HepG2 (cell line): ENCODE measurements at regions not wholly inside any gene's neighbourhood (a gene's known extent, or its start where the extent isn't known, plus 50 kb on each side); places are given as distances from the start of the nearest gene placed in this dataset.
"Not testable (repeated sequence)": the region's sequence is repeated elsewhere in the genome, so short reads cannot be mapped to it uniquely, and the experiment has no call there.

Experiments
- ATAC-seq: fragments of 200-7000 bp; cut with Tn5 transposase; 3 replicates; pipeline ENCODE4 v1.9.1; 2020; ENCODE audit warnings: mild to moderate bottlenecking, moderate library complexity
- BruUV-seq: library from RNA; stranded (reverse); fragments of 400-500 nt; replicated peaks from 2 replicates; lab custom pipeline; 2021; lab: Mats Ljungman, UMichigan
- CTCF ChIA-PET: fragments of 300-600 bp; formaldehyde crosslinking; extraction: SDS; loops from one replicate; lab custom pipeline; 2021; ENCODE audit warnings: low total read pairs, inconsistent platforms, low intra/inter-chr PET ratio; lab: Yijun Ruan, JAX
- POLR2A ChIA-PET: fragments of 350-600 bp; sonication (Branson Sonifier 250); formaldehyde crosslinking; loops from one replicate; lab custom pipeline; 2020; ENCODE audit warnings: antibody characterized with exemption, inconsistent platforms; lab: Yijun Ruan, JAX
- DNase-seq: peaks from one replicate; pipeline ENCODE4 v3.0.0-alpha.2; 2015; ENCODE audit warnings: low spot score
- FAIRE-seq: peaks from 3 replicates; lab custom pipeline; 2011; peaks lifted over from hg19 to GRCh38; lab: Jason Lieb, UNC
- H2AFZ ChIP-seq: one replicate; pipeline ENCODE4 v1.6.1; 2011; ENCODE audit warnings: low read length, inconsistent platforms
- H3K27ac ChIP-seq: fragments of 300-600 bp; 3 replicates; pipeline ENCODE4 v1.8.0; 2011; ENCODE audit warnings: mixed run types, mild to moderate bottlenecking, mixed read lengths, low read length, inconsistent platforms; ENCODE audit not compliant: insufficient read depth; ENCODE audit errors: extremely low read length
- H3K27me3 ChIP-seq, 2 experiments: fragments of 200-600 bp in 1 of 2; 2 replicates in 1 of 2; 3 replicates in 1 of 2; pipeline versions ENCODE4 v1.6.0 to v1.8.0; 2011; ENCODE audit warnings: low read length in 2 of 2, mild to moderate bottlenecking in 2 of 2, moderate library complexity in 2 of 2, inconsistent platforms in 1 of 2; ENCODE audit not compliant: insufficient read depth in 2 of 2, control insufficient read depth in 1 of 2
- H3K36me3 ChIP-seq, 2 experiments: fragments of 200-600 bp in 1 of 2; replicated peaks in 1 of 2; 2 replicates in 1 of 2; 3 replicates in 1 of 2; pipeline versions ENCODE4 v1.5.1 to v1.8.0; 2011; ENCODE audit warnings: low read length in 2 of 2, inconsistent platforms in 1 of 2; ENCODE audit not compliant: insufficient read depth in 2 of 2, control insufficient read depth in 1 of 2
- H3K4me1 ChIP-seq: 2 replicates; pipeline ENCODE4 v1.5.1; 2012; ENCODE audit warnings: low read length, inconsistent platforms; ENCODE audit not compliant: insufficient read depth
- H3K4me2 ChIP-seq: 2 replicates; pipeline ENCODE4 v1.6.0; 2011; ENCODE audit warnings: low read depth, low read length, inconsistent platforms
- H3K4me3 ChIP-seq, 3 experiments: fragments of 200-600 bp in 1 of 3; sonication (generic), shearing (Covaris generic) in 1 of 3; replicated peaks in 1 of 3; 2 replicates each; pipeline ENCODE4 v1.5.1; 2011 to 2016; ENCODE audit warnings: low read length in 3 of 3, inconsistent platforms in 2 of 3, low read depth in 2 of 3, mild to moderate bottlenecking in 2 of 3, control low read depth in 1 of 3, mixed read lengths in 1 of 3; ENCODE audit not compliant: insufficient read depth in 1 of 3
- H3K79me2 ChIP-seq: one replicate; pipeline ENCODE4 v1.6.1; 2011; ENCODE audit warnings: low read length, inconsistent platforms; ENCODE audit not compliant: insufficient read depth
- H3K9ac ChIP-seq: 2 replicates; pipeline ENCODE4 v1.6.0; 2011; ENCODE audit warnings: mild to moderate bottlenecking, low read depth, low read length, inconsistent platforms; ENCODE audit not compliant: insufficient read depth
- H3K9me3 ChIP-seq: 2 replicates; pipeline ENCODE4 v1.5.1; 2012; ENCODE audit warnings: mild to moderate bottlenecking, low read length
- H4K20me1 ChIP-seq: 2 replicates; pipeline ENCODE4 v1.6.0; 2011; ENCODE audit warnings: inconsistent platforms, mild to moderate bottlenecking, low read length, moderate library complexity; ENCODE audit not compliant: insufficient read depth
- SYNCRIP ChIP-seq: fragments of 200-400 bp; formaldehyde crosslinking; IDR thresholded peaks from 2 replicates; pipeline ENCODE4 v1.6.1; 2018; ENCODE audit warnings: mild to moderate bottlenecking, low read depth, low read length; ENCODE audit not compliant: insufficient read depth
- ZNF281 ChIP-seq: sonication (generic); formaldehyde crosslinking; IDR thresholded peaks from 2 replicates; pipeline ENCODE4 v1.4.0; 2020; ENCODE audit warnings: missing genetic modification reagents, borderline replicate concordance
- WGBS: methylation state at CpG from one replicate; pipeline ENCODE4 v1.1.6; 2017; ENCODE audit warnings: low lambda C conversion rate; 5-methylcytosine and 5-hydroxymethylcytosine counted together
- in situ Hi-C: cut with HindIII; loops from 2 replicates; pipeline ENCODE4 v1.10.0; 2017; ENCODE audit warnings: low pct_unique_long_range_greater_than_20kb; ENCODE audit not compliant: extremely low pct_ligation_motif_present
- intact Hi-C: fragments of 100-400 bp; cut with micrococcal nuclease; formaldehyde crosslinking; loops from one replicate; pipeline ENCODE4 v1.10.0; 2022; ENCODE audit not compliant: unreplicated experiment

- ATAC-seq (no peak), FAIRE-seq (no peak), DNase-seq (no peak)
- Histone ChIP-seq H3K9ac (no peak overlapping the region), H3K4me2 (no peak overlapping the region; the same call in 1 of the 2 replicates), H3K9me3 (no peaks in the 10 kb centered on the region), H3K79me2 (no peaks in the 10 kb centered on the region), H4K20me1 (no peaks in the 10 kb centered on the region), H3K36me3 (no peaks in the 10 kb centered on the region), H3K4me3 (no peak overlapping the region), H2AFZ (no peak overlapping the region), H3K27me3 (no peaks in the 10 kb centered on the region), H3K4me1 (no peaks in the 10 kb centered on the region), H3K27ac (no peak overlapping the region)
- intact Hi-C loops (no loop called here), in situ Hi-C loops (no loop called here)
- WGBS: no CpG with 5 or more reads among the region's 5 CpGs
- POLR2A ChIA-PET: no interaction called here
- no peak for TF ChIP-seq SYNCRIP
- TF ChIP-seq ZNF281: 0 out of 2 replicates have a peak, but pooled peaks have one; percentile 27
- no TSS peak for BruUV-seq
- CTCF ChIA-PET: no interaction called here
Observed at GRCh38 chrX:56429581-56429980, 133.8 kb upstream of the UBQLN2 start.

- in situ Hi-C loops, H3K36me3 ChIP-seq, ATAC-seq, H3K27ac ChIP-seq, H4K20me1 ChIP-seq, H3K9ac ChIP-seq, DNase-seq, intact Hi-C loops, CTCF ChIA-PET, BruUV-seq, FAIRE-seq, H3K4me3 ChIP-seq, H3K27me3 ChIP-seq, H3K4me1 ChIP-seq, H3K9me3 ChIP-seq, H2AFZ ChIP-seq, H3K4me2 ChIP-seq, H3K79me2 ChIP-seq, POLR2A ChIA-PET: not testable (repeated sequence)
- 88% methylated on average over 2 of the region's 12 CpGs for WGBS
Observed at GRCh38 chrX:56451981-56452380, 111.4 kb upstream of the UBQLN2 start.
